ENCODE measurements at regions not wholly inside any gene's neighbourhood (a gene's known extent, or its start where the extent isn't known, plus 50 kb on each side); places are given as distances from the start of the nearest gene placed in this dataset.

DNA sequence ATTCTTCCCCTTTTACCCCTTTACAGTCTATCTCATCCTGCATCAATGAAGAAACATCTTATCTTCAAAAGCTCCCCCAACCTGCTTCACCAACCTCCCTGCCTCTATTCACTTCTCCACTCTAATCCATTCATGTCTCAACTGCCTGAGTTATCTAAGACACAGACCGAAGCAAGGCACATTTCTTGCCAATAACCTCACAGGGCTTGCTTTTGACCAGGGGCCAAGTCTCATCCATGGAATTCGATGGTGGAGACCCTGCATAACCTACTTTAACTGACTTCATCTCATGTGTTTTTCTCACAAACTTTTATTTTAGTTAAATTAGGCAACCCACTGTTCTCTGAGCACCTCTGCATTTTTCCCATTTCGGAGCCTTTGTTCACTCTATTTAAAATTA, 69.7 kb downstream of the MYCN start:
- Histone ChIP-seq H4K5ac (ENCODE audit: insufficient read length, low read depth, low read length) (no peak overlapping the region), H3K9me3 (ENCODE audit: control insufficient read depth, low read depth, low read length) (no peaks in the 10 kb centered on the region), H2AK5ac (ENCODE audit: insufficient read length, low read length) (no peak overlapping the region), H3K27me3 (ENCODE audit: insufficient read depth, low read length) (no peaks in the 10 kb centered on the region), H2BK12ac (ENCODE audit: insufficient read length, low read depth, low read length) (no peak overlapping the region), H2BK20ac (ENCODE audit: low read depth, low read length, poor library complexity, severe bottlenecking) (no peak overlapping the region), H3K4me2 (ENCODE audit: insufficient read depth, insufficient read length, low read length) (no peak overlapping the region), H3K79me2 (ENCODE audit: insufficient read depth, low read length) (no peaks in the 10 kb centered on the region), H3K79me1 (ENCODE audit: insufficient read depth, low read depth, low read length, poor library complexity, severe bottlenecking) (no peaks in the 10 kb centered on the region), H4K20me1 (ENCODE audit: control insufficient read depth, insufficient read depth, insufficient read length) (no peaks in the 10 kb centered on the region), H3K4ac (ENCODE audit: low read depth, low read length) (no peak overlapping the region), H2AFZ (ENCODE audit: low read length) (no peak overlapping the region), H3K18ac (ENCODE audit: insufficient read length, low read depth, low read length) (no peak overlapping the region), H3K9ac (ENCODE audit: extremely low read depth, insufficient read length, low read length) (no peak overlapping the region), H3K14ac (ENCODE audit: insufficient read depth, low read length) (no peak overlapping the region), H3K4me1 (ENCODE audit: insufficient read depth, low read length) (peaks cover 18% of the 10 kb centered on the region), H3K56ac (ENCODE audit: insufficient read length, low read depth, low read length) (no peak overlapping the region), H3T11ph (ENCODE audit: low read length) (no peak overlapping the region), H3K23ac (ENCODE audit: insufficient read length, low read depth, low read length) (no peak overlapping the region), H3K27ac (ENCODE audit: insufficient read length, low read depth, low read length) (no peak overlapping the region), H4K91ac (ENCODE audit: insufficient read length, low read depth, low read length) (no peak overlapping the region), H4K8ac (replicated peaks; ENCODE audit: insufficient read length, low read depth, low read length) (no peak overlapping the region), H2BK5ac (ENCODE audit: insufficient read length, low read length) (no peak overlapping the region), H2BK120ac (ENCODE audit: low read depth, low read length, poor library complexity, severe bottlenecking) (no peak overlapping the region), H3K23me2 (ENCODE audit: insufficient read length, low read depth, low read length, poor library complexity, severe bottlenecking) (no peaks in the 10 kb centered on the region), H2BK15ac (ENCODE audit: low read depth, low read length) (no peak overlapping the region)
- Mint-ChIP-seq H3K27me3 (ENCODE audit: low read depth) (peaks cover 8% of the 10 kb centered on the region), H3K9me3 (peaks cover 5 to 6% of the 10 kb centered on the region in 2 experiments; a peak in 3 of 5 replicates), H3K36me3 (ENCODE audit: insufficient read depth in 1 of 3, low read depth in 3 of 3) (peaks cover 0 to 4% (median 0%) of the 10 kb centered on the region in 3 experiments; a peak in 1 of 7 replicates), H3K27ac (no peak overlapping the region), H3K4me1 (peaks cover 36 to 39% of the 10 kb centered on the region in 2 experiments; a peak in 3 of 4 replicates), H3K4me3 (no peak overlapping the region)
- no peak for DNase-seq
- WGBS (ENCODE audit: extremely low coverage, insufficient read length, low lambda C conversion rate) = no CpG with 5 or more reads among the region's 3 CpGs
- TF ChIP-seq, protein P1, sequence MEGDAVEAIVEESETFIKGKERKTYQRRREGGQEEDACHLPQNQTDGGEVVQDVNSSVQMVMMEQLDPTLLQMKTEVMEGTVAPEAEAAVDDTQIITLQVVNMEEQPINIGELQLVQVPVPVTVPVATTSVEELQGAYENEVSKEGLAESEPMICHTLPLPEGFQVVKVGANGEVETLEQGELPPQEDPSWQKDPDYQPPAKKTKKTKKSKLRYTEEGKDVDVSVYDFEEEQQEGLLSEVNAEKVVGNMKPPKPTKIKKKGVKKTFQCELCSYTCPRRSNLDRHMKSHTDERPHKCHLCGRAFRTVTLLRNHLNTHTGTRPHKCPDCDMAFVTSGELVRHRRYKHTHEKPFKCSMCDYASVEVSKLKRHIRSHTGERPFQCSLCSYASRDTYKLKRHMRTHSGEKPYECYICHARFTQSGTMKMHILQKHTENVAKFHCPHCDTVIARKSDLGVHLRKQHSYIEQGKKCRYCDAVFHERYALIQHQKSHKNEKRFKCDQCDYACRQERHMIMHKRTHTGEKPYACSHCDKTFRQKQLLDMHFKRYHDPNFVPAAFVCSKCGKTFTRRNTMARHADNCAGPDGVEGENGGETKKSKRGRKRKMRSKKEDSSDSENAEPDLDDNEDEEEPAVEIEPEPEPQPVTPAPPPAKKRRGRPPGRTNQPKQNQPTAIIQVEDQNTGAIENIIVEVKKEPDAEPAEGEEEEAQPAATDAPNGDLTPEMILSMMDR (conservative IDR thresholded peaks at IDR 0.05) = no peak

Data from H9 (cell line).